C4-2B (cell line): ENCODE measurements at regions not wholly inside any gene's neighbourhood (a gene's known extent, or its start where the extent isn't known, plus 50 kb on each side); places are given as distances from the start of the nearest gene placed in this dataset.

Experiments used
- ZFX ChIP-seq: fragments of 450-650 bp; IDR thresholded peaks from 2 replicates; pipeline ENCODE4 v1.6.1; 2017
- TF ChIP-seq, protein P1 (sequence below): fragments of 450-650 bp; conservative IDR thresholded peaks from 2 replicates; pipeline ENCODE4 v1.5.1; 2017; ENCODE audit warnings: mild to moderate bottlenecking

DNA sequence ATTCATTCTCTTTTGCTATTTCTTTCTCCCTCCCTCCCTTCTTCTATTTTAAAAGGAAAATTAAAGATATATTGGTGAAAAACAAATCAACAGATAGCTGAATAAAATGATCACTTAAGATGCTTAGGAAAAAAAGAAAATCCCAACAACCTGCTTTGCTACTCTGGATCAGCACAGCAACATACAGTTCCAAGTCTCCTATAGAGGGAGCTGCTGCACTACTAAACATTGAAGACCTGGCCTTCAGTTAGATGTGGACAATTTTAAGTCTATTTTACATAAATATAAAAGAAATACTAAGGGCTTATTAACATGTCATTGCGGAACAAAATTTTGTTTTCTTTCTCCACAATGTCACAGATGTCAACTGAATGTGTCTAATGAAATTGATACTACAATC lies 226.4 kb downstream of the MAGEB5 start:
- TF ChIP-seq, protein P1, sequence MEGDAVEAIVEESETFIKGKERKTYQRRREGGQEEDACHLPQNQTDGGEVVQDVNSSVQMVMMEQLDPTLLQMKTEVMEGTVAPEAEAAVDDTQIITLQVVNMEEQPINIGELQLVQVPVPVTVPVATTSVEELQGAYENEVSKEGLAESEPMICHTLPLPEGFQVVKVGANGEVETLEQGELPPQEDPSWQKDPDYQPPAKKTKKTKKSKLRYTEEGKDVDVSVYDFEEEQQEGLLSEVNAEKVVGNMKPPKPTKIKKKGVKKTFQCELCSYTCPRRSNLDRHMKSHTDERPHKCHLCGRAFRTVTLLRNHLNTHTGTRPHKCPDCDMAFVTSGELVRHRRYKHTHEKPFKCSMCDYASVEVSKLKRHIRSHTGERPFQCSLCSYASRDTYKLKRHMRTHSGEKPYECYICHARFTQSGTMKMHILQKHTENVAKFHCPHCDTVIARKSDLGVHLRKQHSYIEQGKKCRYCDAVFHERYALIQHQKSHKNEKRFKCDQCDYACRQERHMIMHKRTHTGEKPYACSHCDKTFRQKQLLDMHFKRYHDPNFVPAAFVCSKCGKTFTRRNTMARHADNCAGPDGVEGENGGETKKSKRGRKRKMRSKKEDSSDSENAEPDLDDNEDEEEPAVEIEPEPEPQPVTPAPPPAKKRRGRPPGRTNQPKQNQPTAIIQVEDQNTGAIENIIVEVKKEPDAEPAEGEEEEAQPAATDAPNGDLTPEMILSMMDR: peak; percentile 64
- no peak for TF ChIP-seq ZFX
